OCI-LY1 (cell line): ENCODE measurements at regions not wholly inside any gene's neighbourhood (a gene's known extent, or its start where the extent isn't known, plus 50 kb on each side); places are given as distances from the start of the nearest gene placed in this dataset.

Experiments
- H2AFZ ChIP-seq: fragments of 200-600 bp; sonication (generic), shearing (Covaris generic); 2 replicates; pipeline ENCODE4 v1.6.0; 2014; ENCODE audit warnings: antibody characterized with exemption, mild to moderate bottlenecking, low read length
- H3F3A ChIP-seq: fragments of 200-600 bp; sonication (generic), shearing (Covaris generic); 2 replicates; pipeline ENCODE4 v1.6.0; 2014; ENCODE audit warnings: mild to moderate bottlenecking, antibody characterized with exemption, low read length, moderate library complexity; ENCODE audit not compliant: insufficient read depth
- H3K27ac ChIP-seq: fragments of 200-600 bp; sonication (generic); 2 replicates; pipeline ENCODE4 v1.5.1; 2014; ENCODE audit warnings: low read length, mixed run types, mild to moderate bottlenecking, low read depth; ENCODE audit not compliant: poor library complexity, severe bottlenecking
- H3K27me3 ChIP-seq: fragments of 200-600 bp; sonication (generic); 2 replicates; pipeline ENCODE4 v1.6.0; 2014; ENCODE audit warnings: antibody characterized with exemption, mild to moderate bottlenecking, low read length, moderate library complexity; ENCODE audit not compliant: insufficient read depth
- H3K36me3 ChIP-seq: fragments of 200-600 bp; sonication (generic); 2 replicates; pipeline ENCODE4 v1.6.1; 2014; ENCODE audit warnings: mild to moderate bottlenecking, antibody characterized with exemption, low read length, moderate library complexity, mixed read lengths; ENCODE audit not compliant: insufficient read depth
- H3K4me1 ChIP-seq: fragments of 200-600 bp; sonication (generic); 2 replicates; pipeline ENCODE4 v1.5.1; 2014; ENCODE audit warnings: mild to moderate bottlenecking, low read length, moderate library complexity; ENCODE audit not compliant: insufficient read depth, severe bottlenecking
- H3K4me2 ChIP-seq: fragments of 200-600 bp; sonication (generic), shearing (Covaris generic); 2 replicates; pipeline ENCODE4 v1.6.1; 2014; ENCODE audit warnings: low read length
- H3K4me3 ChIP-seq: fragments of 200-600 bp; sonication (generic); 2 replicates; pipeline ENCODE4 v1.5.1; 2014; ENCODE audit warnings: low read length, low read depth, mild to moderate bottlenecking, mixed read lengths; ENCODE audit not compliant: poor library complexity, severe bottlenecking
- H3K79me2 ChIP-seq: fragments of 200-600 bp; shearing (Covaris generic); 2 replicates; pipeline ENCODE4 v1.6.1; 2016; ENCODE audit warnings: mixed run types, low read length, mixed read lengths; ENCODE audit not compliant: insufficient read depth
- H3K9ac ChIP-seq: fragments of 200-600 bp; sonication (generic), shearing (Covaris generic); 2 replicates; pipeline ENCODE4 v1.6.1; 2014; ENCODE audit warnings: mild to moderate bottlenecking, low read length, mixed read lengths
- H3K9me2 ChIP-seq: fragments of 200-600 bp; sonication (generic), shearing (Covaris generic); 2 replicates; pipeline ENCODE4 v1.6.1; 2014; ENCODE audit warnings: low read depth, mild to moderate bottlenecking, low read length, mixed read lengths
- H3K9me3 ChIP-seq: fragments of 200-600 bp; shearing (Covaris generic); 2 replicates; pipeline ENCODE4 v1.6.1; 2014; ENCODE audit warnings: low read length, mixed read lengths
- H4K20me1 ChIP-seq: fragments of 200-600 bp; sonication (generic), shearing (Covaris generic); 2 replicates; pipeline ENCODE4 v1.6.0; 2016; ENCODE audit warnings: mild to moderate bottlenecking, low read length; ENCODE audit not compliant: insufficient read depth
- EZH2 ChIP-seq: fragments of 200-600 bp; sonication (generic), shearing (Covaris generic); IDR thresholded peaks from 2 replicates; pipeline ENCODE4 v1.8.0; 2017; ENCODE audit warnings: borderline replicate concordance, mixed run types, mild to moderate bottlenecking, antibody characterized with exemption, low read length, moderate library complexity, mixed read lengths
- TF ChIP-seq, protein P1 (sequence below): fragments of 200-600 bp; sonication (generic), shearing (Covaris generic); IDR thresholded peaks from 2 replicates; pipeline ENCODE4 v1.5.1; 2017; ENCODE audit warnings: mild to moderate bottlenecking, antibody characterized with exemption, low read length, moderate library complexity, mixed read lengths

DNA sequence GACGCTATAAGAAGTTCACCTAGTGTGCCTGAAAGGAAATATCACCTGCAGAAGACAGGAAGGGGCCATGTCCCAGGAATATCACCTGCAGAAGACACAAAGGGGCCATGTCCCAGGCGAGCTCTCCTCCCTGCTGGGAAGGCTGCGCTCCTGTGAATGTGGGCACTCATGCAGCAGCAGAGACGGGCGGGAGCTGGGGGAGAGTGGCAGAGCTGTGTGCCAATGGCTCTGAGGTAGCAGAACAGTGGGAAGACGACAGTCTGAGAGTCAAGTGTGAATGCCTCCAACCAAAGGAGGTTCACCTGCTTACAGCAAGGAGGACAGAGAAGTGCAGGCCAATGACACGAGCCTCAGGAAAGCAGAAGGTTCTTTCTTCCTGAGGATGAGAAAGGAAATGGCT, 117.9 kb upstream of the SALL3 start:
- Histone ChIP-seq H3K27ac (no peak overlapping the region), H3K4me1 (no peaks in the 10 kb centered on the region), H3K27me3 (no peaks in the 10 kb centered on the region)

DNA sequence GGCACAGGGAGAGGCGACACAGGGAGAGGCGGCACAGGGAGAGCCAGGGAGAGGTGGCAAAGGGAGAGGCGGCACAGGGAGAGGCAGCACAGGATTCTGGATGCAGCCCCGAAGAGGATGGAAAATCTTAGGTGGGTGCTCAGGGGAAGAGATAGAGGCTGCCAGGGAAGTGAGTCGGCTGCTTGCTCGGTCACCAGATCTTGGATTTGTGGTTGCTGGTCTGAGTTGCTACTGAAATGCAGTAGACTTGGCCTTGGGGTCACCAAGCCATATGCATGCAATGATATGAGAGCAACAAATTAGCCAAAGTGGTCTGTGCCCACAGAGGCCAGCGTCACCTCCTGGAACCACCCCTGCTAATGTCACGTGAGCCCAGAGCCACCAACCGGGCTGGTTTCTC, 117.2 kb upstream of the SALL3 start:
- Histone ChIP-seq H2AFZ (no peak overlapping the region), H3K27ac (no peak overlapping the region), H3K79me2 (no peaks in the 10 kb centered on the region), H4K20me1 (no peaks in the 10 kb centered on the region), H3K9me2 (no peaks in the 10 kb centered on the region), H3F3A (no peaks in the 10 kb centered on the region), H3K4me3 (no peak overlapping the region), H3K4me1 (no peaks in the 10 kb centered on the region), H3K36me3 (no peaks in the 10 kb centered on the region), H3K27me3 (no peaks in the 10 kb centered on the region), H3K9me3 (no peaks in the 10 kb centered on the region), H3K4me2 (no peak overlapping the region), H3K9ac (no peak overlapping the region)
- TF ChIP-seq EZH2 = no peak
- TF ChIP-seq, protein P1, sequence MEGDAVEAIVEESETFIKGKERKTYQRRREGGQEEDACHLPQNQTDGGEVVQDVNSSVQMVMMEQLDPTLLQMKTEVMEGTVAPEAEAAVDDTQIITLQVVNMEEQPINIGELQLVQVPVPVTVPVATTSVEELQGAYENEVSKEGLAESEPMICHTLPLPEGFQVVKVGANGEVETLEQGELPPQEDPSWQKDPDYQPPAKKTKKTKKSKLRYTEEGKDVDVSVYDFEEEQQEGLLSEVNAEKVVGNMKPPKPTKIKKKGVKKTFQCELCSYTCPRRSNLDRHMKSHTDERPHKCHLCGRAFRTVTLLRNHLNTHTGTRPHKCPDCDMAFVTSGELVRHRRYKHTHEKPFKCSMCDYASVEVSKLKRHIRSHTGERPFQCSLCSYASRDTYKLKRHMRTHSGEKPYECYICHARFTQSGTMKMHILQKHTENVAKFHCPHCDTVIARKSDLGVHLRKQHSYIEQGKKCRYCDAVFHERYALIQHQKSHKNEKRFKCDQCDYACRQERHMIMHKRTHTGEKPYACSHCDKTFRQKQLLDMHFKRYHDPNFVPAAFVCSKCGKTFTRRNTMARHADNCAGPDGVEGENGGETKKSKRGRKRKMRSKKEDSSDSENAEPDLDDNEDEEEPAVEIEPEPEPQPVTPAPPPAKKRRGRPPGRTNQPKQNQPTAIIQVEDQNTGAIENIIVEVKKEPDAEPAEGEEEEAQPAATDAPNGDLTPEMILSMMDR = no peak

More for the DNA sequence above, 117.9 kb upstream of the SALL3 start:
- no peak overlapping the region for H3K9ac ChIP-seq
- H3K9me2 ChIP-seq = no peaks in the 10 kb centered on the region
- no peak overlapping the region for H3K4me3 ChIP-seq
- no peaks in the 10 kb centered on the region for H3K9me3 ChIP-seq
- no peaks in the 10 kb centered on the region for H3K79me2 ChIP-seq
- TF ChIP-seq, protein P1 = no peak
- no peak for TF ChIP-seq EZH2
- H2AFZ ChIP-seq = no peak overlapping the region
- no peaks in the 10 kb centered on the region for H4K20me1 ChIP-seq
- no peaks in the 10 kb centered on the region for H3K36me3 ChIP-seq
- H3K4me2 ChIP-seq = no peak overlapping the region
- no peaks in the 10 kb centered on the region for H3F3A ChIP-seq

DNA sequence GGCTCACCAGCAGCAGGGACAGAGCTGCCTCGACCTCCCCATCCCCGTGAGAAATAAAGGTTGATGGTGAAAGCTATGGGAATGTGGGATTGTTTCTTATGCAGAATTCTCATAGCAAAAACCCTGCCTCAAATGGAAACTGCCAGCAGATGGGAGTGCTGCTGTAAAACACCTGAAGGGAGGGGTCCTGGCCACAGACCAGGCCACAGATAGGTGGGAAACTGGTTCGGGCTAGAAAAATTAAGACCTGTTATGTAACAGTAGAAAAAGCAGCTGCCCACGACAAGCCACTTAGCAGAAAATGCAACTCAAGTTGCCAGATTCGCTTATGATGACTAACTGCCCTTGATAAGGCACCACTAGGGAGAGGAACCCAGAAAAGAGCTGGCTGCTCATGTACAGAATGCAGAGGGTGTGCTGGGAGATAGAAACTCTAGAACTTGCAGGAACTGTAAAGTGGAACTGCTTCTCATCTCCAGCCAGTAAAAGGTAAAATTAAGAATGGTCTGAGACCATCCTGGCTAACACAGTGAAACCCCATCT, 114.5 kb upstream of the SALL3 start:
- Histone ChIP-seq H3K9me2 (no peaks in the 10 kb centered on the region), H4K20me1 (no peaks in the 10 kb centered on the region), H3K9ac (no peak overlapping the region), H3K9me3 (no peaks in the 10 kb centered on the region), H3K27ac (no peak overlapping the region), H3K4me1 (no peaks in the 10 kb centered on the region), H3K27me3 (no peaks in the 10 kb centered on the region), H3K36me3 (no peaks in the 10 kb centered on the region), H3F3A (no peaks in the 10 kb centered on the region), H3K4me3 (no peak overlapping the region), H3K79me2 (no peaks in the 10 kb centered on the region), H3K4me2 (no peak overlapping the region), H2AFZ (no peak overlapping the region)
- TF ChIP-seq, protein P1 = no peak
- TF ChIP-seq EZH2 = no peak
